A673 (cell line): ENCODE measurements at regions not wholly inside any gene's neighbourhood (a gene's known extent, or its start where the extent isn't known, plus 50 kb on each side); places are given as distances from the start of the nearest gene placed in this dataset.

Experiments used
- CTCF ChIP-seq: fragments of 300-800, 200-600 bp; sonication (generic); conservative IDR thresholded peaks from 2 replicates; pipeline ENCODE4 v1.5.1; 2017; ENCODE audit warnings: low read depth, mild to moderate bottlenecking, antibody characterized with exemption, low read length, moderate library complexity, mixed read lengths
- EZH2 ChIP-seq: fragments of 200-600 bp; sonication (generic); IDR thresholded peaks from 2 replicates; pipeline ENCODE4 v1.6.1; 2017; ENCODE audit warnings: borderline replicate concordance, low read depth, mild to moderate bottlenecking, mixed read lengths, antibody characterized with exemption, low read length; ENCODE audit not compliant: poor library complexity, severe bottlenecking

- TF ChIP-seq CTCF (no peak), EZH2 (no peak)
Measured at GRCh38 chr16:52597073-52597771, 50.3 kb upstream of the TOX3 start.
